Osteocyte (in vitro differentiated cells): ENCODE measurements at regions not wholly inside any gene's neighbourhood (a gene's known extent, or its start where the extent isn't known, plus 50 kb on each side); places are given as distances from the start of the nearest gene placed in this dataset.

ENCODE experiments used
- DNase-seq: peaks from one replicate; pipeline ENCODE4 v3.0.0; 2021; ENCODE audit warnings: mixed read lengths; ENCODE audit not compliant: unreplicated experiment; ENCODE audit errors: extremely low spot score
- H3K27ac Mint-ChIP-seq: one replicate; pipeline ENCODE4 v1.8.0; 2021; ENCODE audit warnings: mild to moderate bottlenecking, mixed read lengths; ENCODE audit not compliant: unreplicated experiment
- H3K27me3 Mint-ChIP-seq: one replicate; pipeline ENCODE4 v1.8.0; 2021; ENCODE audit warnings: mixed read lengths; ENCODE audit not compliant: unreplicated experiment
- H3K36me3 Mint-ChIP-seq: one replicate; pipeline ENCODE4 v1.8.0; 2021; ENCODE audit warnings: mixed read lengths; ENCODE audit not compliant: unreplicated experiment
- H3K4me1 Mint-ChIP-seq: one replicate; pipeline ENCODE4 v1.8.0; 2021; ENCODE audit warnings: mixed read lengths; ENCODE audit not compliant: unreplicated experiment
- H3K4me3 Mint-ChIP-seq: one replicate; pipeline ENCODE4 v1.8.0; 2021; ENCODE audit warnings: mild to moderate bottlenecking, moderate library complexity, mixed read lengths; ENCODE audit not compliant: unreplicated experiment
- H3K9me3 Mint-ChIP-seq: one replicate; pipeline ENCODE4 v1.8.0; 2021; ENCODE audit warnings: mixed read lengths; ENCODE audit not compliant: unreplicated experiment
- CTCF ChIP-seq: fragments of 200-600 bp; sonication (generic); IDR thresholded peaks from 2 replicates; pipeline ENCODE4 v1.5.0; 2021; ENCODE audit warnings: antibody characterized with exemption, mild to moderate bottlenecking, moderate library complexity

DNA sequence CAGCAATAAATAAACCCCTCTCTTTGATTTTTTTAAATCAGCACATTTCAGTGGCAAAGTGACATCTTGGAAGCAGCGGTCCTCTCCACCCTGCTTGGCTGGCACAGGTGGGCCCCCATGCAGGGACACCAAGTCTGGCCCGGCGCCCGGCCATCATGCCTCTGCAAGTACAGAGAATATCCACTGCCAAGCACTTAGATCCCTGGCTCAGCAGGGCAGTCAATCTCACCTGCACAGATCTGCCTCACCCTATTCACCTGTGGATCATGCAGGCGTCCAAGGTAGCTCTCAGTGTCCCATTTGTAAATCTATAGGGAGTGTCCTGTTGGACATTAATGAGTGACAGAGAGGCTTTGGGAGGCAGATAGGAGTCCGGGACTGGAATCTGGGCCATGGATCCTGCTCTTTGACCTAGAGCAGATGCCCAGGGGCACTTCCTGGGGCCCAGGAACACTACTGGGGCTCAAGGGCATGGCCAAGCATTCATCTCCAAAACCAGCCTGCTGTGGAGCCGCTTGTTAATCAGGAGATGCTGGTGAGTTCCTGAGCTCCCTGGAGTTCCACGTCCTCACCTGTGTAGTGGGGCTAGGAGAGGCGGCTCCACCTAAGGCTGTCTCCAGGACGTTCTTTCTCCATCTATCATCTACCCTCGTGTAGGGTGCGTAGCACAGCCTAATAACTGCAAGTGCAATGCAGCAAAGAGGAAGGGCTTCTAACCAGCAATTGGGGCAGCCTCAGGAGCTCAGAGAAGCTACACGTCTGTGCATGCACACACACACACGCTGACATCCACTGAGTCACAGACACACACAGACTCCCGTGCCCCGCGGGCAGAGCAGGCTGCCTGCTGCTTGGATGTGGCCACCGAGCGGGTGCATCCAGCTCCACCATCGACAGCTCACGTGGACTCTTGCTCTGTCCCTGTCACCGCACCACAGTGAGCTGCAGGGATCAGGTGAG, 123.6 kb downstream of the OAT start:
- no peak overlapping the region for H3K4me3 Mint-ChIP-seq
- peaks cover 7% of the 10 kb centered on the region for H3K27me3 Mint-ChIP-seq

DNA sequence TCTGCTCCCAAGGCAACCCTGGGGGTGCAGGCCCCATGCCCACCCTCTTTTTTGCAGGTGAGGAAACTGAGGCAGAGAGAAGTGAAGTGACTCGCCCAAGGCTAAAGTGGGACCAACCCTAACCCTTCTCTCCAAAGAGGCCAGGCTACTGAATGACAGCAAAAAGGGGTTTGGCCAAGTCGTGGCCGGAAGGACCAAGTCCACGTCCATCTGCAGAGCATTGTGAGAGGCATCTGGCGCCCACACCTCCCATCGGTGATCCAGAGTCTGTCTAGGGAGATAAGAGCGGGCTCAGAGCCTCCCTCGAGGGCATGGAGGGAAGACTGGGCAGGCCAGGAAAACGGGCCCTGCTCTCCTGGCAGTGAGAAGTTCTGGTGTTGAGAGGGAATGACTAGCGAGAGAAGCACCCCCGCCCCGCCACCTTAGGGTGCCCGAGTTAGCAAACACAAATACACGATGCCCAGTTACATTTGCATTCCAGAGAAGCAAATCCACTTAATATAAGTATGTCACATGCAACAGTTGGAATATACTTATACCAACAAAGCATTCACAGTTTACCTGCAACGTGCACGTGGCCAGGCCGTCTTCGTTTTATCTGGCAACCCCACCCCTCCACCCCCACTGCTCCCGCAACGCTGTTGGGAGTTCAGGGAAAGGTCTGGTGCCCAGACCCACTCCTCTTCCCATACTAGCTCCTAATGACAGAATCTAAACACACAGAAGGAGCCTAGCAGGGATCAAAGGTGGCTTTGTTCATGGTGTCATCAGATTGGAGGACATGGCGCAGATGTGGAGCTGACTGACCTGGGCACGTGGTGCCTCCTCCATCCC, 124.9 kb downstream of the OAT start:
- H3K27me3 Mint-ChIP-seq, result peaks cover 4% of the 10 kb centered on the region
- H3K4me3 Mint-ChIP-seq, result no peak overlapping the region
- no peak for TF ChIP-seq CTCF
- DNase-seq, result peak; percentile 78
- peaks cover 4% of the 10 kb centered on the region for H3K9me3 Mint-ChIP-seq
- no peaks in the 10 kb centered on the region for H3K36me3 Mint-ChIP-seq
- H3K4me1 Mint-ChIP-seq, result peaks cover 53% of the 10 kb centered on the region
- H3K27ac Mint-ChIP-seq, result peak overlapping the region; percentile 63

More for the DNA sequence above, 123.6 kb downstream of the OAT start:
- TF ChIP-seq CTCF, result no peak
- no peaks in the 10 kb centered on the region for H3K36me3 Mint-ChIP-seq
- peaks cover 42% of the 10 kb centered on the region for H3K4me1 Mint-ChIP-seq
- DNase-seq, result peak; percentile 82
- no peak overlapping the region for H3K27ac Mint-ChIP-seq
- H3K9me3 Mint-ChIP-seq, result peaks cover 5% of the 10 kb centered on the region

- Mint-ChIP-seq H3K4me1 (peaks cover 56% of the 10 kb centered on the region), H3K27ac (peak overlapping the region; percentile 63), H3K9me3 (peaks cover 4% of the 10 kb centered on the region), H3K27me3 (peaks cover 2% of the 10 kb centered on the region), H3K4me3 (no peak overlapping the region), H3K36me3 (no peaks in the 10 kb centered on the region)
- peak; percentile 88 for DNase-seq
- TF ChIP-seq CTCF, result peak; percentile 23
Measured at GRCh38 chr10:124292911-124293615, 125.7 kb downstream of the OAT start.

DNA sequence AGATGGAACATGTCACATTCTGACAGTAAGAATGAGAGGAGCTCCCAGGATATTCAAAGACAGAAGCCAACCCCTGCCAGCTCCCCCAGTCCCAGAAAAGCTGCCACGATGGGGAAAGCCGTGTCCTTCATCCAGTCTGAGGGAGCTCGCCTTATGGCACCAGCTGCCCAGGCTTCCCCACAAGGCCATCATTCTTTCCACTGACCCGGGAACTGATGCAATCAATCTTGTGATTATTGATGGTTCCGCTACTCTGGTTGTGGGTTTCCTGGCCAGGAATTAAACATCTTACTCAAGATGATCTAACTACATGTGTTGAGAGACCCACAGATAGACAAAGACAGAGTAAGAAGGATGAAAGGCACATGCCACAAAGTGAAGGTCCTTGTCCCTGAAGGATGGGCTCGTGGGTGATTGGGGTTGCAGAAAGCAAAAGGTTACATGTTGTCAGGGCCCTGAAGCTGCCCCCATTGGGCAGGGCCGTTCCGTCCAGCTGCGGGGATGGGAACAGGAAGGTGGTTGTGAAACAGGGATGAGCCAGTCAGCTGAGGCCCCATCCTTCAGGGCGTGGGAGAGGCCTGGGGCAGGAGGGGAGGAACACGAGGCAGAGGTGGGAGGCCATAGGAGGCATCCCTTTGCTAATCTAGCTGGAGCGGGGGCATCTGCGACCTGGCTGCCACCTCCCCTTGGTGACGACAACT, 127.6 kb downstream of the OAT start:
- DNase-seq, result peak; percentile 73
- Mint-ChIP-seq H3K4me1 (peaks cover 59% of the 10 kb centered on the region), H3K4me3 (no peak overlapping the region), H3K36me3 (no peaks in the 10 kb centered on the region), H3K27ac (no peak overlapping the region), H3K27me3 (no peaks in the 10 kb centered on the region), H3K9me3 (no peaks in the 10 kb centered on the region)
- TF ChIP-seq CTCF, result no peak
